ENCODE measurements at regions not wholly inside any gene's neighbourhood (a gene's known extent, or its start where the extent isn't known, plus 50 kb on each side); places are given as distances from the start of the nearest gene placed in this dataset.
A peak's percentile ranks its signal among the peaks of the same experiment; 100 is the strongest.

- Histone ChIP-seq H3K4me1 (no peaks in the 10 kb centered on the region), H3K27me3 (ENCODE audit: low read depth) (no peaks in the 10 kb centered on the region), H3K36me3 (no peaks in the 10 kb centered on the region), H3K4me3 (no peak overlapping the region), H3K9me3 (peaks cover 5% of the 10 kb centered on the region), H3K27ac (no peak overlapping the region)
- no peak for DNase-seq
- no peak for TF ChIP-seq CTCF (IDR thresholded peaks at IDR 0.05)
- intact Hi-C loops (cut with DNase I): no loop called here
- no peak for ATAC-seq
These were observed 167.6 kb downstream of the RND3 start for GRCh38 chr2:150319658-150320555.

GRCh38 chr2:150319085-150319484 lies 168.4 kb downstream of the RND3 start:
- no peak for ATAC-seq
- Histone ChIP-seq H3K27ac (no peak overlapping the region), H3K4me3 (no peak overlapping the region), H3K9me3 (peaks cover 5% of the 10 kb centered on the region), H3K27me3 (ENCODE audit: low read depth) (no peaks in the 10 kb centered on the region), H3K36me3 (no peaks in the 10 kb centered on the region), H3K4me1 (no peaks in the 10 kb centered on the region)
- no peak for DNase-seq
- TF ChIP-seq CTCF (IDR thresholded peaks at IDR 0.05): no peak
- intact Hi-C loops (cut with DNase I): no loop called here

DNA sequence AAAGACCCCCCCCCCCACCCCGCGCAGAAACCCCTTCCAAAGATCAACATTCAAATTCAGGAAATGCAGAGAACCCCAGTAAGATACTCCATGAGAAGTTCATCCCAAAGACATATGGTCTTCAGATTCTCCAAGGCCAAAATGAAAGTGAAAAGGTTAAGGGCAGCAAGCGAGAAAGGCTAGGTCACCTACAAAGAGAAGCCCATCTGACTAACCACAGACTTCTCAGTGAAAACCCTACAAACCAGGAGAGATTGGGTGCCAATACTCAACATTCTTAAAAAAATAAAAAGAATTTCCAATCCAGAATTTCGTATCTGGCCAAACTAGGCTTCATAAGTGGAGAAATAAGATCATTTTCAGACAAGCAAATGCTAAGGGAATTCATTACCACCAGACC lies 175.2 kb downstream of the RND3 start:
- intact Hi-C loops (cut with DNase I): no loop called here
- H3K36me3 ChIP-seq: no peaks in the 10 kb centered on the region
- no peak overlapping the region for H3K4me3 ChIP-seq
- H3K9me3 ChIP-seq: peaks cover 5% of the 10 kb centered on the region
- DNase-seq (no peak), ATAC-seq (no peak)
- H3K27me3 ChIP-seq (ENCODE audit: low read depth): no peaks in the 10 kb centered on the region
- H3K27ac ChIP-seq: no peak overlapping the region
- no peak for TF ChIP-seq CTCF (IDR thresholded peaks at IDR 0.05)
- H3K4me1 ChIP-seq: no peaks in the 10 kb centered on the region

DNA sequence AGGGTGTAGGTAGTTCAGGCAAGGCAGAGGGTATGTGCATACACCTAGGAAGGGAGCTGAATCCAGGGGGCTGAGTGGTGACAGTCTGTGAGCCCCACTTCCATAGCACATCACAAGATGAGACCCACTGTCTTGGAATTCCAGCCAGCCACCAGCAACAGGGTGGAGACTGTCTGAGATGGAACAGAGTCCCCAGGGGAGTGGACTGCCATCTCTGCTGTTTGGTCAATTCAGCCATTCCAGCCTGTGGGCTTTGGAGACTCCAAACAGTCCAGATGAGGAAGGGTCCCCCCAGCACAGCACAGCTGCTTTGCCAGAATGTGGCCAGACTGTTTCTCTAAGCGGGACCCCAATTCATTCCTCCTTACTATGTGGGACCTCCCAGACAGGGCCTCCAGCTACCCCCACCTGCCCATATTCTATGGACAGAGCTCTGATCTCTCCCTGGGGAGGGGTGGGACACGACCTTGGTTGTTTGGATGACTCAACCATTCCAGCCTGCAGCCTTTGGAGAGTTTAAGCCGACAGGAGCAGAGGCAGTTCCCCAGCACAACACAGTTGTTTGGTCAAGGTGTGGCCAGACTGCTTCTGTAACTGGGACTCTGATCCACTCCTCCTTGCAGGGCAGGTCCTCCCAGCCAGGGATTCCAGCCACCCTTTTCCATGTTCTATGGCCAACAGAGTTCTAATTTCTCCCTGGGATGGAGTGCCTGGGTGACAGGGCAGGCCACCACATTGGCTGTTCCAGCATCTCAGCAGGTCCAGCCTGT lies 178.0 kb downstream of the RND3 start:
- ATAC-seq: peak in 1 of 2 donors; percentile 45
- Histone ChIP-seq H3K4me3 (no peak overlapping the region), H3K4me1 (no peaks in the 10 kb centered on the region), H3K36me3 (no peaks in the 10 kb centered on the region), H3K9me3 (no peaks in the 10 kb centered on the region), H3K27me3 (ENCODE audit: low read depth) (no peaks in the 10 kb centered on the region), H3K27ac (no peak overlapping the region)
- TF ChIP-seq CTCF (IDR thresholded peaks at IDR 0.05): no peak
- DNase-seq: no peak
- intact Hi-C loops (cut with DNase I): no loop called here

GRCh38 chr2:150307258-150307657 lies 180.2 kb downstream of the RND3 start:
- H3K4me3 ChIP-seq: no peak overlapping the region
- peaks cover 13% of the 10 kb centered on the region for H3K9me3 ChIP-seq
- ATAC-seq (no peak), DNase-seq (no peak)
- no peak overlapping the region for H3K27ac ChIP-seq
- intact Hi-C loops (cut with DNase I): no loop called here
- H3K36me3 ChIP-seq: no peaks in the 10 kb centered on the region
- H3K27me3 ChIP-seq (ENCODE audit: low read depth): no peaks in the 10 kb centered on the region
- no peak for TF ChIP-seq CTCF (IDR thresholded peaks at IDR 0.05)
- H3K4me1 ChIP-seq: no peaks in the 10 kb centered on the region
